ENCODE measurements at regions not wholly inside any gene's neighbourhood (a gene's known extent, or its start where the extent isn't known, plus 50 kb on each side); places are given as distances from the start of the nearest gene placed in this dataset.
"Not testable (repeated sequence)": the region's sequence is repeated elsewhere in the genome, so short reads cannot be mapped to it uniquely, and the experiment has no call there.

GRCh38 chr3:145197821-145198220 is 963.2 kb downstream of the PLOD2 start:
- DNase-seq, result no peak

GRCh38 chr3:145209561-145209960 is 951.4 kb downstream of the PLOD2 start:
- no peak for DNase-seq

- DNase-seq, result no peak
These were observed 941.4 kb downstream of the PLOD2 start for GRCh38 chr3:145219355-145220235.

- DNase-seq, result no peak
These were observed 936.1 kb downstream of the PLOD2 start for GRCh38 chr3:145224886-145225285.

- no peak for DNase-seq
These were observed 917.1 kb downstream of the PLOD2 start for GRCh38 chr3:145243875-145244274.

GRCh38 chr3:145244327-145244726 is 916.7 kb downstream of the PLOD2 start:
- DNase-seq, result no peak

GRCh38 chr3:145246291-145246690 is 914.7 kb downstream of the PLOD2 start:
- DNase-seq, result no peak

GRCh38 chr3:145248928-145249327 is 912.1 kb downstream of the PLOD2 start:
- DNase-seq, result no peak

GRCh38 chr3:145251311-145251710 is 909.7 kb downstream of the PLOD2 start:
- DNase-seq, result no peak

- DNase-seq, result not testable (repeated sequence)
These were observed 903.0 kb downstream of the PLOD2 start for GRCh38 chr3:145257967-145258366.

- no peak for DNase-seq
These were observed 901.7 kb downstream of the PLOD2 start for GRCh38 chr3:145259166-145259880.

- not testable (repeated sequence) for DNase-seq
These were observed 897.5 kb downstream of the PLOD2 start for GRCh38 chr3:145263458-145263857.

GRCh38 chr3:145266368-145266767 is 894.6 kb downstream of the PLOD2 start:
- DNase-seq, result no peak

- no peak for DNase-seq
These were observed 891.9 kb downstream of the PLOD2 start for GRCh38 chr3:145269106-145269505.

- DNase-seq, result no peak
These were observed 888.3 kb downstream of the PLOD2 start for GRCh38 chr3:145272684-145273083.

- no peak for DNase-seq
These were observed 878.5 kb downstream of the PLOD2 start for GRCh38 chr3:145282505-145282904.

- no peak for DNase-seq
These were observed 874.0 kb downstream of the PLOD2 start for GRCh38 chr3:145286937-145287336.

GRCh38 chr3:145290010-145290409 is 871.0 kb downstream of the PLOD2 start:
- no peak for DNase-seq

GRCh38 chr3:145294572-145294971 is 866.4 kb downstream of the PLOD2 start:
- no peak for DNase-seq

GRCh38 chr3:145307272-145307671 is 853.7 kb downstream of the PLOD2 start:
- DNase-seq, result no peak

GRCh38 chr3:145313751-145314150 is 847.2 kb downstream of the PLOD2 start:
- DNase-seq, result no peak

- not testable (repeated sequence) for DNase-seq
These were observed 844.7 kb downstream of the PLOD2 start for GRCh38 chr3:145316253-145316652.

GRCh38 chr3:145326666-145327065 is 834.3 kb downstream of the PLOD2 start:
- DNase-seq, result no peak

GRCh38 chr3:145333427-145333826 is 827.6 kb downstream of the PLOD2 start:
- not testable (repeated sequence) for DNase-seq

All from CD4-positive, alpha-beta T cell treated with Interleukin-21 for 1 hour (primary cell).